ENCODE measurements at regions not wholly inside any gene's neighbourhood (a gene's known extent, or its start where the extent isn't known, plus 50 kb on each side); places are given as distances from the start of the nearest gene placed in this dataset.

DNA sequence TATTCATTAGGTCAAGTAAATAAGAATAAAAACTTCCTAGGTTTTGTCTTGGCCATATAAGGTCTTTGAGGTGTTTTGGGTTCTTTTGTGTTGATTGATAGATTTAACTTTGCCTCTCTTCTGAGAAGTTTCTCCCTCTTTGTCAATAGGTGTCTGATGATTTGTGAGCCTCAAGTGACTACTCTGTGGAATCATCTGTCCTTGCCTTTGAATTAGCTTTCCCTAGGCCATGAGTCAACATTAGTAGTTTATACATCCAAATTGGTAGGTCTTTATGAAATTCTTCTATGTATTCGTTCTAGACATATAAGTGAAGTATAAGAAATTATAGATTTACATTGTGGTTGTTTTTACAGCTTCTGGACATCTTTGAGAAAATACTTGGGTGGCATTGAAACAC lies 864.4 kb downstream of the USP25 start:
- in situ Hi-C loops (cut with HindIII; ENCODE audit: low sequenced_read_pairs): no loop called here
- TF ChIP-seq, protein P1, sequence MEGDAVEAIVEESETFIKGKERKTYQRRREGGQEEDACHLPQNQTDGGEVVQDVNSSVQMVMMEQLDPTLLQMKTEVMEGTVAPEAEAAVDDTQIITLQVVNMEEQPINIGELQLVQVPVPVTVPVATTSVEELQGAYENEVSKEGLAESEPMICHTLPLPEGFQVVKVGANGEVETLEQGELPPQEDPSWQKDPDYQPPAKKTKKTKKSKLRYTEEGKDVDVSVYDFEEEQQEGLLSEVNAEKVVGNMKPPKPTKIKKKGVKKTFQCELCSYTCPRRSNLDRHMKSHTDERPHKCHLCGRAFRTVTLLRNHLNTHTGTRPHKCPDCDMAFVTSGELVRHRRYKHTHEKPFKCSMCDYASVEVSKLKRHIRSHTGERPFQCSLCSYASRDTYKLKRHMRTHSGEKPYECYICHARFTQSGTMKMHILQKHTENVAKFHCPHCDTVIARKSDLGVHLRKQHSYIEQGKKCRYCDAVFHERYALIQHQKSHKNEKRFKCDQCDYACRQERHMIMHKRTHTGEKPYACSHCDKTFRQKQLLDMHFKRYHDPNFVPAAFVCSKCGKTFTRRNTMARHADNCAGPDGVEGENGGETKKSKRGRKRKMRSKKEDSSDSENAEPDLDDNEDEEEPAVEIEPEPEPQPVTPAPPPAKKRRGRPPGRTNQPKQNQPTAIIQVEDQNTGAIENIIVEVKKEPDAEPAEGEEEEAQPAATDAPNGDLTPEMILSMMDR (IDR thresholded peaks at IDR 0.05; ENCODE audit: low read depth, low read length, missing control alignments): no peak

DNA sequence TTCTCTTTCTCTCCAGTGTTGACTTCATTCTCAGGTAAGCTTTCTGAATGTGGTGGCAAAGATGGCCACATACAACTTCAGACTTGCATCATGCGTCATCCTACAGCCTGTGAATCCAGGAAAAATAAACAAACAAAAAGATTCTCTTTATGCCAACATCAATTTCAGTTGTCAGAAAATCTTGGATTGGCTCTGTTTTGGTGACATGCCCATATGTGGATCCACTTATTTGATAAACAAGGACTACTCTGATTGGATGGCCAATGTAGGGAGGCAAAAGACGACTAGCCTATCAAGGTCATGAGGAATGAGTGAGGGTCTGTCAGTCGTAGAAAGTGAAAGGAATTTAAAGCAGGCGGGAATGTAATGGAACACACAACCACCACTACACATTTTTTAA lies 866.6 kb downstream of the USP25 start:
- in situ Hi-C loops (cut with HindIII; ENCODE audit: low sequenced_read_pairs): no loop called here
- no peak for DNase-seq (ENCODE audit: low read depth)
- no peak overlapping the region for H3K4me3 ChIP-seq (ENCODE audit: low read depth, low read length)
- TF ChIP-seq, protein P1 (IDR thresholded peaks at IDR 0.05; ENCODE audit: low read depth, low read length, missing control alignments): no peak

More for the DNA sequence above, 864.4 kb downstream of the USP25 start:
- no peak overlapping the region for H3K4me3 ChIP-seq (ENCODE audit: low read depth, low read length)
- no peak for DNase-seq (ENCODE audit: low read depth)

DNA sequence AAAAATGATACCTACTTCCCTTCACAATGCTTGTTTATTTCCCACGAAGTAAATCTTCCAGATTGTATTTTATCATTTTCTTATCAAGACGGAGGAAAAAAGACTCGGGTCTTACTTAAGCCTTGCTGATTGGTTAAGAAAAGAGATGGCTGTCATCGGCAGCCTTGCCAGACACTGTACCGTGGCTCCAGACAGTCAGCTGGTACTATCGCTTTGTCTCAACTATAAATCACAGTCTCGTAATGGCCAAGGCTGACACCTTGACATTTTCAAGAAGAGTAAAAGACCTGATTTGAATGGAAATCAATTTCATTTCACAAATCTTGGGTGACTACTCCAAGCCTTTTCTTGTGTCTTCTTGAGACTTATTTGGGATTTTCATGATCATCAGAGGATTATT lies 868.0 kb downstream of the USP25 start:
- no peak overlapping the region for H3K4me3 ChIP-seq (ENCODE audit: low read depth, low read length)
- in situ Hi-C loops (cut with HindIII; ENCODE audit: low sequenced_read_pairs): no loop called here
- TF ChIP-seq, protein P1 (IDR thresholded peaks at IDR 0.05; ENCODE audit: low read depth, low read length, missing control alignments): no peak
- no peak for DNase-seq (ENCODE audit: low read depth)

DNA sequence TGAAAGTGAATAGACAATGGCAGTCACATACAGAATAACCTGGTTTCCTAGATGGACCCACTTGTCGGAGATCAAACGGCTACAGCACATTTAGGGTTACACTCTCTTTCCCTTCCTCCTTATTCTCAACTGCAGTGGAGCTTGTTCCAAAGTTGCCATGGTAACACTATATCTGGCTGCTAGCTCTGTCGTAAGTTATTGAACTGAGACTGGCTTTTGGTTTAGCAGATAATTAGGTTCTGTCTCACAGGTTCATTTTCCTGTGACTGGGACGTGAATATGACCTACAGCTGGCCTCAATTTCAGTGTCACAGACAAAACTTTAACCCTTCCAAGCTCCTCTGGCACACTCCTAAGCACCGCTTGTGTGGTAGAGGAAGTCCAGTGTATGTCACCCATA lies 875.8 kb downstream of the USP25 start:
- DNase-seq (ENCODE audit: low read depth): no peak
- in situ Hi-C loops (cut with HindIII; ENCODE audit: low sequenced_read_pairs): no loop called here
- no peak overlapping the region for H3K4me3 ChIP-seq (ENCODE audit: low read depth, low read length)
- TF ChIP-seq, protein P1 (IDR thresholded peaks at IDR 0.05; ENCODE audit: low read depth, low read length, missing control alignments): no peak

DNA sequence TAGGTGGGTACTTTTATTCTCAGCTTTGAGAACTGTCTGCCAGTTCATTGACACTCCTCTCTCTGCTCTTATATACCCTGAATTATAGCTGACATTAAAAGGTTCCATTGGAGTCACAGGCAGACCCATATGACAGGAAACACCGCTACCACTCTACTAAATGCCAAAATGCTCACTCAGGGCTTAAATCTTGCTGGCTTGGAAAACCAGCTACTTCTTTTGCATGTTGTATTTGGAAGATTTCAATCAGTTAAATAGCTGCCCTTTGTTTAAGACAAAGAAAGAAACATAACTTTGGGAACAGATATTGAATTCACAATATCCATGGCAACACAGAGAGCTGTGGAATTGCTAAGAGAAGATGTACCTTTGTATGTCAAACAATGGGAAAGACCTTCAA lies 876.5 kb downstream of the USP25 start:
- H3K4me3 ChIP-seq (ENCODE audit: low read depth, low read length): no peak overlapping the region
- in situ Hi-C loops (cut with HindIII; ENCODE audit: low sequenced_read_pairs): no loop called here
- TF ChIP-seq, protein P1 (IDR thresholded peaks at IDR 0.05; ENCODE audit: low read depth, low read length, missing control alignments): no peak
- DNase-seq (ENCODE audit: low read depth): no peak

DNA sequence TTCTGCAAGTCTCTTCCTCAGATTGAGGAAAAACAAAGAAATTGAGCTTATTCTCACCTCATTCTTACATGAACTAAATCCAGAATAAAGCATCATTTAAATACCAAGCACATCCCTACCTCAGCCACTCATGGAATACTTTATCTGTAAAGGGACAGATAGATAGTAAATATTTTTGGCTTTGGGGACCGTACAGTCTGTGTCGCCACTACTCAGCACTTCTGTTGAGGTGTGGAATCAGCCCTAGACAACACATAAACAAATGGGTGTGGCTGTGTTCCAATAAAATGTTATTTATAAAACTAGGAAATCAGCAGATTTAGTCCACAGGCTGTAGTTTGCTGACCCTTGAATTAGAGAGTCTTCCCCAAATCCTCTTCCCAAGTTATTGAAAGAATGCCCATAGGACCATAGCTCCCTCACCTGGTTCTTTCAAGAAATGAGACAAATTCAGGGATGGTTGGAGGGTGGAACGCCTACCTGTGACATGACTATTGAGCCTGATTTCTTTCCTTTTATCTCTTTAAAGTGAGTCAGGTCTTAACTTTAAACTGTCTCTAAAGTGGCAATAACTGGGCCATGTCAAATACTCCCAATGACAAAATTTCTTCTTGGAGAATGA lies 878.5 kb downstream of the USP25 start:
- no peak overlapping the region for H3K4me3 ChIP-seq (ENCODE audit: low read depth, low read length)
- no peak for DNase-seq (ENCODE audit: low read depth)
- TF ChIP-seq, protein P1 (IDR thresholded peaks at IDR 0.05; ENCODE audit: low read depth, low read length, missing control alignments): peak; percentile 13
- in situ Hi-C loops (cut with HindIII; ENCODE audit: low sequenced_read_pairs): no loop called here

All from astrocyte of the cerebellum (primary cell).